ENCODE measurements at regions not wholly inside any gene's neighbourhood (a gene's known extent, or its start where the extent isn't known, plus 50 kb on each side); places are given as distances from the start of the nearest gene placed in this dataset.

DNA sequence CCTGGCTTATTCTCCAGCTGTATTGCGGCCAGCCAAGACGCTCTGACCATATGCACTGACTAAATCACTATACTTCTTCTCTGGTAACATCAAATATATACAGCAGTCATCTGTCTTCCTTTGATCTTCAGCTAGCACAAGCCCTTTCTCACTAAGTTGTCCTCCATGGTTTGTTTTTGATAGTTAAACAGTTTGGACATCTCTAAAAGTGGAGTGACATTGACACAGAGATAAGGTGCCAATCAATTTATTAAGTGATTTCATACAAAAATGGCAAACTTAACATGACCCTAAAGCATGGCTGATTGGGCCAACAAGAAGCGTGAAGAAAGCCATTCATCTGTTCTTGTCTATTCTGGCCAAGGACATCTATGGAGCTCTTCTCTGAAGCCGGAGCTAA, 334.9 kb downstream of the NKX6-1 start:
- no peak for TF ChIP-seq SIN3A (IDR thresholded peaks at IDR 0.05; ENCODE audit: borderline replicate concordance, insufficient read depth, low read length)
- TF ChIP-seq FOXP2 (optimal IDR thresholded peaks at IDR 0.05; ENCODE audit: borderline replicate concordance, extremely low read depth, extremely low read length, insufficient read depth): no peak
- TF ChIP-seq, protein P1, sequence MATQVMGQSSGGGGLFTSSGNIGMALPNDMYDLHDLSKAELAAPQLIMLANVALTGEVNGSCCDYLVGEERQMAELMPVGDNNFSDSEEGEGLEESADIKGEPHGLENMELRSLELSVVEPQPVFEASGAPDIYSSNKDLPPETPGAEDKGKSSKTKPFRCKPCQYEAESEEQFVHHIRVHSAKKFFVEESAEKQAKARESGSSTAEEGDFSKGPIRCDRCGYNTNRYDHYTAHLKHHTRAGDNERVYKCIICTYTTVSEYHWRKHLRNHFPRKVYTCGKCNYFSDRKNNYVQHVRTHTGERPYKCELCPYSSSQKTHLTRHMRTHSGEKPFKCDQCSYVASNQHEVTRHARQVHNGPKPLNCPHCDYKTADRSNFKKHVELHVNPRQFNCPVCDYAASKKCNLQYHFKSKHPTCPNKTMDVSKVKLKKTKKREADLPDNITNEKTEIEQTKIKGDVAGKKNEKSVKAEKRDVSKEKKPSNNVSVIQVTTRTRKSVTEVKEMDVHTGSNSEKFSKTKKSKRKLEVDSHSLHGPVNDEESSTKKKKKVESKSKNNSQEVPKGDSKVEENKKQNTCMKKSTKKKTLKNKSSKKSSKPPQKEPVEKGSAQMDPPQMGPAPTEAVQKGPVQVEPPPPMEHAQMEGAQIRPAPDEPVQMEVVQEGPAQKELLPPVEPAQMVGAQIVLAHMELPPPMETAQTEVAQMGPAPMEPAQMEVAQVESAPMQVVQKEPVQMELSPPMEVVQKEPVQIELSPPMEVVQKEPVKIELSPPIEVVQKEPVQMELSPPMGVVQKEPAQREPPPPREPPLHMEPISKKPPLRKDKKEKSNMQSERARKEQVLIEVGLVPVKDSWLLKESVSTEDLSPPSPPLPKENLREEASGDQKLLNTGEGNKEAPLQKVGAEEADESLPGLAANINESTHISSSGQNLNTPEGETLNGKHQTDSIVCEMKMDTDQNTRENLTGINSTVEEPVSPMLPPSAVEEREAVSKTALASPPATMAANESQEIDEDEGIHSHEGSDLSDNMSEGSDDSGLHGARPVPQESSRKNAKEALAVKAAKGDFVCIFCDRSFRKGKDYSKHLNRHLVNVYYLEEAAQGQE (IDR thresholded peaks at IDR 0.05; ENCODE audit: insufficient read depth in 1 of 2, low read depth in 2 of 2, low read length in 2 of 2): no peak
- TF ChIP-seq POLR2AphosphoS5 (IDR thresholded peaks at IDR 0.05; ENCODE audit: low read depth, low read length): no peak
- no peak for TF ChIP-seq TAF1 (IDR thresholded peaks at IDR 0.05; ENCODE audit: borderline replicate concordance, insufficient read depth, low read length)

DNA sequence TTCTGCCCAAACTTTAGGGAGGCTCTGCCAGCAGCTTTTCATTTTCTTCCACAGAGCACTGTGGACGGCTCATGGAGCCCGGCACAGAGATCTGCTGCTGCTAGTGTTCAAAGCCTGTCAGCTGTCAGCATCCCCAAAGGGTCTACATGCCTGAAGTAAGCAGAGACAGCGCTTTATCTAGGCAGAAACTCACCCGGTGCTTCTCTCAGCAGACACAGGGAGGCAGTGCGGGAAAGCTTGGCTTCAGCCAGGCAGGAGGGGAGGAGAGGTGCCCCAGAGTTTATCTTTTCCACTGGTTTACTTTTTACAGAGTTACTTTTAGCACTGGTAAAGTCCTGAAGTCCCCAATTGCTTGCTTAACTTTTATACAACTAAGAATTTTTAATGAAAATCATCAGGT, 339.3 kb downstream of the NKX6-1 start:
- no peak for TF ChIP-seq FOXP2 (optimal IDR thresholded peaks at IDR 0.05; ENCODE audit: borderline replicate concordance, extremely low read depth, extremely low read length, insufficient read depth)
- TF ChIP-seq TAF1 (IDR thresholded peaks at IDR 0.05; ENCODE audit: borderline replicate concordance, insufficient read depth, low read length): no peak
- TF ChIP-seq, protein P1 (IDR thresholded peaks at IDR 0.05; ENCODE audit: insufficient read depth in 1 of 2, low read depth in 2 of 2, low read length in 2 of 2): no peak
- TF ChIP-seq POLR2AphosphoS5 (IDR thresholded peaks at IDR 0.05; ENCODE audit: low read depth, low read length): no peak

- TF ChIP-seq, protein P1 (IDR thresholded peaks at IDR 0.05; ENCODE audit: insufficient read depth in 1 of 2, low read depth in 2 of 2, low read length in 2 of 2): no peak
- TF ChIP-seq TAF1 (IDR thresholded peaks at IDR 0.05; ENCODE audit: borderline replicate concordance, insufficient read depth, low read length) (no peak), POLR2AphosphoS5 (IDR thresholded peaks at IDR 0.05; ENCODE audit: low read depth, low read length) (no peak), SIN3A (IDR thresholded peaks at IDR 0.05; ENCODE audit: borderline replicate concordance, insufficient read depth, low read length) (no peak), FOXP2 (optimal IDR thresholded peaks at IDR 0.05; ENCODE audit: borderline replicate concordance, extremely low read depth, extremely low read length, insufficient read depth) (no peak)
These were observed 340.4 kb downstream of the NKX6-1 start for GRCh38 chr4:84158670-84159069.

GRCh38 chr4:84151574-84151973, 347.5 kb downstream of the NKX6-1 start:
- TF ChIP-seq, protein P1 (IDR thresholded peaks at IDR 0.05; ENCODE audit: insufficient read depth in 1 of 2, low read depth in 2 of 2, low read length in 2 of 2): no peak
- no peak for TF ChIP-seq TAF1 (IDR thresholded peaks at IDR 0.05; ENCODE audit: borderline replicate concordance, insufficient read depth, low read length)
- TF ChIP-seq FOXP2 (optimal IDR thresholded peaks at IDR 0.05; ENCODE audit: borderline replicate concordance, extremely low read depth, extremely low read length, insufficient read depth): no peak
- no peak for TF ChIP-seq SIN3A (IDR thresholded peaks at IDR 0.05; ENCODE audit: borderline replicate concordance, insufficient read depth, low read length)
- no peak for TF ChIP-seq POLR2AphosphoS5 (IDR thresholded peaks at IDR 0.05; ENCODE audit: low read depth, low read length)

DNA sequence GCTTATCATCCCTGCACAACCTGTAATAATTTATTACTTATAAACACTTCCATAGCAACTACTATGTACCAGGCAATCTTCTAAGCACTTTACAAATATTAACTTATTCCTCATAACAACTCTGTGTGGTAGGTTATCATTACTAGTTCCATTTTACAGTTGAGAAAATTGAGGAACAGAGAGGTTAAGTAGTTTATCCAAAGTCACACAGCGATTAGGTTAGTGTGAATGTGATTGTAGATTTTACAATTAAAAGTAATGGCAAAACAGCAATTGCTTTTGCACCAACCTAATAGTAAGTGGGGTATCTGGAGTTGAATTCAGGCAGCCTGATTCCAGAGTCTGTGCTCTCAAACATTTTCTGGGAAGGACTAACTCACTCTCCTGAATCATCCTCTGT, 348.9 kb downstream of the NKX6-1 start:
- no peak for TF ChIP-seq TAF1 (IDR thresholded peaks at IDR 0.05; ENCODE audit: borderline replicate concordance, insufficient read depth, low read length)
- TF ChIP-seq, protein P1 (IDR thresholded peaks at IDR 0.05; ENCODE audit: insufficient read depth in 1 of 2, low read depth in 2 of 2, low read length in 2 of 2): no peak
- TF ChIP-seq FOXP2 (optimal IDR thresholded peaks at IDR 0.05; ENCODE audit: borderline replicate concordance, extremely low read depth, extremely low read length, insufficient read depth): no peak
- no peak for TF ChIP-seq POLR2AphosphoS5 (IDR thresholded peaks at IDR 0.05; ENCODE audit: low read depth, low read length)
- TF ChIP-seq SIN3A (IDR thresholded peaks at IDR 0.05; ENCODE audit: borderline replicate concordance, insufficient read depth, low read length): no peak

Data from PFSK-1 (cell line).